GM10248 (cell line): ENCODE measurements at regions not wholly inside any gene's neighbourhood (a gene's known extent, or its start where the extent isn't known, plus 50 kb on each side); places are given as distances from the start of the nearest gene placed in this dataset.
A peak's percentile ranks its signal among the peaks of the same experiment; 100 is the strongest.
"Not testable (repeated sequence)": the region's sequence is repeated elsewhere in the genome, so short reads cannot be mapped to it uniquely, and the experiment has no call there.

Experiments
- CTCF ChIA-PET: fragments of 300-600 bp; sonication (Branson Sonifier 250); formaldehyde crosslinking; extraction: SDS; loops from one replicate; lab custom pipeline; 2021; ENCODE audit warnings: antibody characterized with exemption; lab: Yijun Ruan, JAX
- POLR2A ChIA-PET: fragments of 350-650 bp; sonication (Branson Sonifier 250); formaldehyde crosslinking; extraction: SDS; loops from one replicate; lab custom pipeline; 2020; ENCODE audit warnings: antibody characterized with exemption; lab: Yijun Ruan, JAX
- DNase-seq: peaks from one replicate; pipeline ENCODE4 v3.0.0; 2012; ENCODE audit errors: extremely low spot score
- CTCF ChIP-seq: IDR thresholded peaks from 2 replicates; pipeline ENCODE4 v1.5.1; 2012; ENCODE audit warnings: mild to moderate bottlenecking, low read depth; ENCODE audit errors: extremely low read depth, missing control alignments, control extremely low read depth

- CTCF ChIA-PET, DNase-seq, POLR2A ChIA-PET: not testable (repeated sequence)
Measured at GRCh38 chr16:33774724-33775123, 315.3 kb downstream of the TP53TG3F start.

GRCh38 chr16:33816328-33816944 lies 357.0 kb downstream of the TP53TG3F start:
- DNase-seq, POLR2A ChIA-PET: not testable (repeated sequence)
- CTCF ChIA-PET, result interaction anchor here (2.1 kb wide), 1 partner anchor 8 kb away, joined by 5 read pairs; no protein-coding TSS in a partner anchor

GRCh38 chr16:33824736-33825135 lies 365.3 kb downstream of the TP53TG3F start:
- POLR2A ChIA-PET, DNase-seq: not testable (repeated sequence)
- CTCF ChIA-PET, result interaction anchor here (1.5 kb wide), 1 partner anchor 8 kb away, joined by 5 read pairs; no protein-coding TSS in a partner anchor

GRCh38 chr16:33827522-33827921 lies 368.1 kb downstream of the TP53TG3F start:
- POLR2A ChIA-PET, result not testable (repeated sequence)

GRCh38 chr16:33839157-33839556 lies 379.7 kb downstream of the TP53TG3F start:
- CTCF ChIA-PET, DNase-seq, POLR2A ChIA-PET: not testable (repeated sequence)

More at GRCh38 chr16:33827522-33827921, 368.1 kb downstream of the TP53TG3F start:
- DNase-seq, CTCF ChIA-PET: not testable (repeated sequence)

GRCh38 chr16:33844533-33844932 lies 385.1 kb downstream of the TP53TG3F start:
- CTCF ChIA-PET, DNase-seq, POLR2A ChIA-PET: not testable (repeated sequence)
- TF ChIP-seq CTCF, result peak; percentile 36
